ENCODE measurements at regions not wholly inside any gene's neighbourhood (a gene's known extent, or its start where the extent isn't known, plus 50 kb on each side); places are given as distances from the start of the nearest gene placed in this dataset.

- no peak for TF ChIP-seq REST (IDR thresholded peaks at IDR 0.05; ENCODE audit: unreplicated experiment)
These were observed 1519.0 kb upstream of the MIR17HG start (continued) for GRCh38 chr13:89828506-89828905.

GRCh38 chr13:89831157-89831556 lies 1516.3 kb upstream of the MIR17HG start:
- Histone ChIP-seq H4K20me1 (replicated peaks; ENCODE audit: insufficient read depth) (no peaks in the 10 kb centered on the region), H3K9me2 (ENCODE audit: insufficient read depth) (no peaks in the 10 kb centered on the region), H3F3A (replicated peaks; ENCODE audit: low read depth) (no peaks in the 10 kb centered on the region), H3K36me3 (ENCODE audit: insufficient read depth) (no peaks in the 10 kb centered on the region), H3K4me2 (no peak overlapping the region), H3K27ac (ENCODE audit: low read depth) (no peak overlapping the region), H3K27me3 (ENCODE audit: insufficient read depth) (no peaks in the 10 kb centered on the region), H3K4me1 (ENCODE audit: insufficient read depth) (no peaks in the 10 kb centered on the region), H2AFZ (no peak overlapping the region), H3K4me3 (no peak overlapping the region), H3K79me2 (replicated peaks; ENCODE audit: insufficient read depth) (no peaks in the 10 kb centered on the region)
- ATAC-seq (no peak), DNase-seq (ENCODE audit: low spot score) (no peak)
- H3K27me3 Mint-ChIP-seq (ENCODE audit: insufficient read depth, low read depth, poor library complexity): no peaks in the 10 kb centered on the region
- no peak overlapping the region for H3K4me3 Mint-ChIP-seq
- no peaks in the 10 kb centered on the region for H3K9me3 Mint-ChIP-seq
- H3K4me1 Mint-ChIP-seq: peaks cover 5% of the 10 kb centered on the region; the same call in 2 of the 3 replicates
- no peaks in the 10 kb centered on the region for H3K36me3 Mint-ChIP-seq (ENCODE audit: low read depth)
- TF ChIP-seq CREB1 (CRISPR knock-in tag; IDR thresholded peaks at IDR 0.05; ENCODE audit: low read depth): no peak
- no peak overlapping the region for H3K27ac Mint-ChIP-seq

- Histone ChIP-seq H3K9me2 (ENCODE audit: insufficient read depth) (no peaks in the 10 kb centered on the region), H3K36me3 (ENCODE audit: insufficient read depth) (no peaks in the 10 kb centered on the region), H4K20me1 (replicated peaks; ENCODE audit: insufficient read depth) (no peaks in the 10 kb centered on the region), H3K79me2 (replicated peaks; ENCODE audit: insufficient read depth) (no peaks in the 10 kb centered on the region), H3K4me3 (no peak overlapping the region), H3K4me1 (ENCODE audit: insufficient read depth) (no peaks in the 10 kb centered on the region), H3F3A (replicated peaks; ENCODE audit: low read depth) (no peaks in the 10 kb centered on the region), H3K27ac (ENCODE audit: low read depth) (no peak overlapping the region), H3K4me2 (no peak overlapping the region), H2AFZ (no peak overlapping the region), H3K27me3 (ENCODE audit: insufficient read depth) (no peaks in the 10 kb centered on the region)
- no peak overlapping the region for H3K4me3 Mint-ChIP-seq
- H3K9me3 Mint-ChIP-seq: no peaks in the 10 kb centered on the region
- ATAC-seq (no peak), DNase-seq (ENCODE audit: low spot score) (peak; percentile 4)
- H3K4me1 Mint-ChIP-seq: peaks cover 5% of the 10 kb centered on the region; the same call in 2 of the 3 replicates
- no peak overlapping the region for H3K27ac Mint-ChIP-seq
- TF ChIP-seq EZH2phosphoT487 (IDR thresholded peaks at IDR 0.05; ENCODE audit: unreplicated experiment) (no peak), ZNF331 (CRISPR knock-in tag; IDR thresholded peaks at IDR 0.05; ENCODE audit: low read depth) (no peak)
- no peaks in the 10 kb centered on the region for H3K27me3 Mint-ChIP-seq (ENCODE audit: insufficient read depth, low read depth, poor library complexity)
- no peaks in the 10 kb centered on the region for H3K36me3 Mint-ChIP-seq (ENCODE audit: low read depth)
These were observed 1514.7 kb upstream of the MIR17HG start for GRCh38 chr13:89832827-89833226.

DNA sequence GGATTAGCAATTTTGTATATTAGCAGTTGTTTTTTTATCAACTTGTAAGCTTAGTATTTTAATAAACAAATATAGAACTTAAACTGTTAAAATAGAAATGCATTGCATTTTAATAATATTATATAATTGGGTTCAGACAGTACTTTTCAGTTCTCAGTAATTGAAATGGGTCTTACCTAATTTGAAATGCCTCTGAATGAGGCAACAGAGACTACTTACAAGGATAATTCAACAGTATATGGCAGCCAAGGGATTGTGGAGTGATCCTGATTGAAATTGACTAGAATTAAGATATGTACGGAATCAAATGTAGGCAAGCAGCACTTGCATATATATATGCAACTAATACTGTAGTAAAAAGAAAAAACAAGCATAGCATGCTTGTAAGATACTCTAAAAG lies 1503.9 kb upstream of the MIR17HG start:
- H3F3A ChIP-seq (replicated peaks; ENCODE audit: low read depth): no peaks in the 10 kb centered on the region
- no peak overlapping the region for H3K4me2 ChIP-seq
- H3K79me2 ChIP-seq (replicated peaks; ENCODE audit: insufficient read depth): no peaks in the 10 kb centered on the region
- H3K36me3 ChIP-seq (ENCODE audit: insufficient read depth): no peaks in the 10 kb centered on the region
- Mint-ChIP-seq H3K9me3 (no peaks in the 10 kb centered on the region), H3K4me3 (no peak overlapping the region), H3K27ac (no peak overlapping the region), H3K4me1 (no peaks in the 10 kb centered on the region), H3K36me3 (ENCODE audit: low read depth) (no peaks in the 10 kb centered on the region), H3K27me3 (ENCODE audit: insufficient read depth, low read depth, poor library complexity) (no peaks in the 10 kb centered on the region)
- H3K4me3 ChIP-seq: no peak overlapping the region
- no peaks in the 10 kb centered on the region for H3K27me3 ChIP-seq (ENCODE audit: insufficient read depth)
- ATAC-seq (no peak), DNase-seq (ENCODE audit: low spot score) (no peak)
- TF ChIP-seq EZH2 (IDR thresholded peaks at IDR 0.05; ENCODE audit: low read depth, unreplicated experiment): no peak
- H4K20me1 ChIP-seq (replicated peaks; ENCODE audit: insufficient read depth): no peaks in the 10 kb centered on the region
- H3K27ac ChIP-seq (ENCODE audit: low read depth): no peak overlapping the region
- no peaks in the 10 kb centered on the region for H3K4me1 ChIP-seq (ENCODE audit: insufficient read depth)
- no peaks in the 10 kb centered on the region for H3K9me2 ChIP-seq (ENCODE audit: insufficient read depth)
- H2AFZ ChIP-seq: no peak overlapping the region

Data from GM23338 (cell line).